H1 (cell line): ENCODE measurements at regions not wholly inside any gene's neighbourhood (a gene's known extent, or its start where the extent isn't known, plus 50 kb on each side); places are given as distances from the start of the nearest gene placed in this dataset.

Experiments used
- CREB1 ChIP-seq: IDR thresholded peaks from 2 replicates; pipeline ENCODE4 v1.6.1; 2012; ENCODE audit warnings: inconsistent platforms
- EP300 ChIP-seq, 2 experiments: IDR thresholded peaks; 1 replicate in 1 of 2; 2 replicates in 1 of 2; pipeline ENCODE4 v1.6.1; 2011 to 2012; ENCODE audit warnings: low read depth in 2 of 2, low read length in 2 of 2, mild to moderate bottlenecking in 2 of 2, borderline replicate concordance in 1 of 2, inconsistent platforms in 1 of 2, moderate library complexity in 1 of 2
- FOSL1 ChIP-seq: IDR thresholded peaks from 2 replicates; pipeline ENCODE4 v1.6.1; 2011; ENCODE audit warnings: mild to moderate bottlenecking, low read depth, low read length, moderate library complexity; ENCODE audit not compliant: insufficient read depth
- NANOG ChIP-seq: IDR thresholded peaks from 2 replicates; pipeline ENCODE4 v1.6.1; 2011; ENCODE audit warnings: low read length, low read depth, mild to moderate bottlenecking, inconsistent platforms; ENCODE audit not compliant: insufficient read depth, poor library complexity, severe bottlenecking
- RAD21 ChIP-seq, 2 experiments: IDR thresholded peaks in 1 of 2; conservative IDR thresholded peaks in 1 of 2; 2 replicates each; pipeline ENCODE4 v1.6.1; 2011; ENCODE audit warnings: low read depth in 2 of 2, low read length in 2 of 2, improper control_type of control experiment in 1 of 2, inconsistent platforms in 1 of 2, mild to moderate bottlenecking in 1 of 2, moderate library complexity in 1 of 2

- no peak for TF ChIP-seq NANOG
- TF ChIP-seq EP300 (IDR thresholded peaks at IDR 0.05; ENCODE audit: borderline replicate concordance in 1 of 2, low read depth in 2 of 2, low read length in 2 of 2) = no peak
- no peak for TF ChIP-seq RAD21 (IDR thresholded peaks at IDR 0.05 in 1 of 2, conservative IDR thresholded peaks at IDR 0.05 in 1 of 2; ENCODE audit: low read depth in 2 of 2, low read length in 2 of 2)
- TF ChIP-seq FOSL1 = no peak
- no peak for TF ChIP-seq CREB1
- TF ChIP-seq, all 59 proteins: peak for 0
Measured at GRCh38 chr4:126361287-126361686, 1046.5 kb downstream of the FAT4 start (continued).
